ENCODE measurements at regions not wholly inside any gene's neighbourhood (a gene's known extent, or its start where the extent isn't known, plus 50 kb on each side); places are given as distances from the start of the nearest gene placed in this dataset.
"Not testable (repeated sequence)": the region's sequence is repeated elsewhere in the genome, so short reads cannot be mapped to it uniquely, and the experiment has no call there.

GRCh38 chr5:177941386-177941785 is 54.7 kb downstream of the PROP1 start:
- intact Hi-C loops (cut with DNase I); H3K4me3 ChIP-seq: not testable (repeated sequence)
- DNase-seq (ENCODE audit: extremely low spot score) = peak; percentile 19

GRCh38 chr5:177939246-177940171 is 56.5 kb downstream of the PROP1 start:
- peak; percentile 60 for DNase-seq (ENCODE audit: extremely low spot score)
- 29% methylated on average over 3 of the region's 79 CpGs for WGBS
- H3K9me3 ChIP-seq; intact Hi-C loops (cut with DNase I); H3K4me1 ChIP-seq; H3K27ac ChIP-seq (replicated peaks in 1 of 4); H3K36me3 ChIP-seq: not testable (repeated sequence)
- peak overlapping the region in 2 of 4 donors; percentile 33 to 40 for H3K4me3 ChIP-seq
- peaks cover 0 to 22% (median 0%) of the 10 kb centered on the region in 4 donors for H3K27me3 ChIP-seq

More at GRCh38 chr5:177941386-177941785, 54.7 kb downstream of the PROP1 start:
- H3K9me3 ChIP-seq; H3K27ac ChIP-seq (replicated peaks in 1 of 4); H3K36me3 ChIP-seq; H3K4me1 ChIP-seq: not testable (repeated sequence)
- peaks cover 0 to 28% (median 0%) of the 10 kb centered on the region in 4 donors for H3K27me3 ChIP-seq
- WGBS = 84% methylated on average over 5 of the region's 5 CpGs

GRCh38 chr5:177938767-177939166 is 57.3 kb downstream of the PROP1 start:
- H3K4me1 ChIP-seq; H3K27ac ChIP-seq (replicated peaks in 1 of 4); H3K36me3 ChIP-seq; H3K9me3 ChIP-seq; intact Hi-C loops (cut with DNase I); H3K4me3 ChIP-seq; DNase-seq (ENCODE audit: extremely low spot score): not testable (repeated sequence)
- H3K27me3 ChIP-seq = peaks cover 0 to 21% (median 0%) of the 10 kb centered on the region in 4 donors
- WGBS = 23% methylated on average over 4 of the region's 7 CpGs

GRCh38 chr5:177934233-177934632 is 61.8 kb downstream of the PROP1 start:
- DNase-seq (ENCODE audit: extremely low spot score); intact Hi-C loops (cut with DNase I); H3K4me1 ChIP-seq; H3K4me3 ChIP-seq; H3K27ac ChIP-seq (replicated peaks in 1 of 4); H3K36me3 ChIP-seq; H3K9me3 ChIP-seq: not testable (repeated sequence)
- H3K27me3 ChIP-seq = peaks cover 0 to 12% (median 0%) of the 10 kb centered on the region in 4 donors

GRCh38 chr5:177930269-177931022 is 65.6 kb downstream of the PROP1 start:
- H3K27ac ChIP-seq (replicated peaks in 1 of 4); H3K9me3 ChIP-seq; H3K36me3 ChIP-seq; H3K4me3 ChIP-seq; intact Hi-C loops (cut with DNase I); H3K27me3 ChIP-seq; H3K4me1 ChIP-seq: not testable (repeated sequence)
- 31% methylated on average over 19 of the region's 19 CpGs for whole genome bisulfite sequencing
- peak; percentile 21 for DNase-seq (ENCODE audit: extremely low spot score)

- H3K27me3 ChIP-seq; H3K4me1 ChIP-seq; H3K36me3 ChIP-seq; H3K9me3 ChIP-seq; H3K27ac ChIP-seq (replicated peaks in 1 of 4); intact Hi-C loops (cut with DNase I); H3K4me3 ChIP-seq: not testable (repeated sequence)
- peak; percentile 29 for DNase-seq (ENCODE audit: extremely low spot score)
- 71% methylated on average over 7 of the region's 9 CpGs for WGBS
Measured at GRCh38 chr5:177929618-177930017, 66.4 kb downstream of the PROP1 start.

- H3K27me3 ChIP-seq; H3K4me3 ChIP-seq; H3K27ac ChIP-seq (replicated peaks in 1 of 4); H3K36me3 ChIP-seq; intact Hi-C loops (cut with DNase I); H3K9me3 ChIP-seq; H3K4me1 ChIP-seq: not testable (repeated sequence)
- DNase-seq (ENCODE audit: extremely low spot score) = peak; percentile 17
- WGBS = no CpG with 5 or more reads among the region's 4 CpGs
Measured at GRCh38 chr5:177927500-177927899, 68.5 kb downstream of the PROP1 start.

- H3K36me3 ChIP-seq; intact Hi-C loops (cut with DNase I); H3K27ac ChIP-seq (replicated peaks in 1 of 4); H3K9me3 ChIP-seq; H3K4me3 ChIP-seq; H3K27me3 ChIP-seq; DNase-seq (ENCODE audit: extremely low spot score); H3K4me1 ChIP-seq: not testable (repeated sequence)
- no CpG with 5 or more reads among the region's 11 CpGs for WGBS
Measured at GRCh38 chr5:177924577-177924976, 71.5 kb downstream of the PROP1 start.

- not testable (repeated sequence) for H3K9me3 ChIP-seq, H3K4me3 ChIP-seq
Measured at GRCh38 chr5:177923837-177924236, 72.2 kb downstream of the PROP1 start.

GRCh38 chr5:177923189-177923588 is 72.9 kb downstream of the PROP1 start:
- H3K4me3 ChIP-seq; H3K27me3 ChIP-seq; H3K36me3 ChIP-seq; DNase-seq (ENCODE audit: extremely low spot score); H3K9me3 ChIP-seq; H3K4me1 ChIP-seq; intact Hi-C loops (cut with DNase I); H3K27ac ChIP-seq (replicated peaks in 1 of 4): not testable (repeated sequence)
- WGBS = 60% methylated on average over 1 of the region's 5 CpGs

More at GRCh38 chr5:177923837-177924236, 72.2 kb downstream of the PROP1 start:
- H3K27me3 ChIP-seq; H3K36me3 ChIP-seq; intact Hi-C loops (cut with DNase I); DNase-seq (ENCODE audit: extremely low spot score); H3K4me1 ChIP-seq; H3K27ac ChIP-seq (replicated peaks in 1 of 4): not testable (repeated sequence)
- 63% methylated on average over 3 of the region's 4 CpGs for WGBS

GRCh38 chr5:177909261-177909660 is 86.8 kb downstream of the PROP1 start:
- H3K4me3 ChIP-seq; H3K27ac ChIP-seq (replicated peaks in 1 of 4); DNase-seq (ENCODE audit: extremely low spot score); H3K36me3 ChIP-seq; intact Hi-C loops (cut with DNase I); H3K27me3 ChIP-seq; H3K4me1 ChIP-seq; H3K9me3 ChIP-seq: not testable (repeated sequence)
- WGBS = 82% methylated on average over 2 of the region's 2 CpGs

- H3K4me3 ChIP-seq; H3K36me3 ChIP-seq; H3K4me1 ChIP-seq; H3K27ac ChIP-seq (replicated peaks in 1 of 4); H3K27me3 ChIP-seq; intact Hi-C loops (cut with DNase I); DNase-seq (ENCODE audit: extremely low spot score); H3K9me3 ChIP-seq: not testable (repeated sequence)
- no CpG with 5 or more reads among the region's 3 CpGs for WGBS
Measured at GRCh38 chr5:177902806-177903205, 93.2 kb downstream of the PROP1 start.

Measured in esophagus muscularis mucosa (tissue), 4 donors.